GM19397 (cell line): ENCODE measurements at regions not wholly inside any gene's neighbourhood (a gene's known extent, or its start where the extent isn't known, plus 50 kb on each side); places are given as distances from the start of the nearest gene placed in this dataset.
A peak's percentile ranks its signal among the peaks of the same experiment; 100 is the strongest.
"Not testable (repeated sequence)": the region's sequence is repeated elsewhere in the genome, so short reads cannot be mapped to it uniquely, and the experiment has no call there.

Source experiments
- ATAC-seq: cut with Tn5 transposase; IDR thresholded peaks from one replicate; pipeline ENCODE4 v1.9.1; 2021; ENCODE audit warnings: mild to moderate bottlenecking, moderate library complexity; ENCODE audit not compliant: unreplicated experiment

DNA sequence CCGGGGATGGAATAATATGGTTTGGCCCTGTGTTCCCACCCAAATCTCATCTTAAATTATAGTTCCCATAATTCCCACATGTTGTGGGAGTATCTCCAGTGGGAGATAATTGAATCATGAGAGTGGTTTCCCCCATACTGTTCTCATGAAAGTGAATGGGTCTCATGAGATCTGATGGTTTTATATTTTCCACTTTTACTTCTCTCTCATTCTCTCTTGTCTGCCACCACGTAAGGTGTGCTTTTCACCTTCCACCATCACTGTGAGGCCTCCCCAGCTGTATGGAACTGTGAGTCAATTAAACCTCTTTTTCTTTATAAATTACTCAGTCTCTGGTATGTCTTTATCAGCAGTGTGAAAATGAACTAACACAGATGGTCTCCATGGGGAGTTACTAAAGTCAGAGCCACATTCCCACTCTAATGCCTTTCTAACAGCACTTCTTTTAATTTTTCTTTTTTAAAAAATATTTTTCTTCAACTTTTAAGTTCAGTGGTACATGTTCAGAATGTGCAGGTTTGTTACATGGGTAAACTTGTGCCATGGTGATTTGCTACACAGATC lies 306.6 kb downstream of the DTHD1 start:
- ATAC-seq: no peak

DNA sequence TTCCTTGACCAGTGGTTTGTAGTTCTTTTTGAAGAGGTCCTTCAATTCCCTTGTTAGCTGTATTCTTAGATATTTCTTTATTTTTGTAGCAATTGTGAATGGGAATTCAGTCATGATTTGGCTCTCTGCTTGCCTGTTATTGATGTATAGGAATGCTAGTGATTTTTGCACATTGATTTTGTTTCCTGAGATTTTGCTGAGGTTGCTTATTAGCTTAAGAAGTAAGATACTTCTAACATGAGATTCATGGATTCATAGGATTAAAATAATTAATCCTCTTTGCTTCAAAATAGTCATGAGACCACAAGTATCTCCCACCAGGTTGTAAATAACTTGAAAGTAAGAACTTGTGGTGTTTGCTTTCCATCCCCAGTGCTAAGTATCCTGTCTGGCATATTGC lies 308.9 kb downstream of the DTHD1 start:
- ATAC-seq: no peak

DNA sequence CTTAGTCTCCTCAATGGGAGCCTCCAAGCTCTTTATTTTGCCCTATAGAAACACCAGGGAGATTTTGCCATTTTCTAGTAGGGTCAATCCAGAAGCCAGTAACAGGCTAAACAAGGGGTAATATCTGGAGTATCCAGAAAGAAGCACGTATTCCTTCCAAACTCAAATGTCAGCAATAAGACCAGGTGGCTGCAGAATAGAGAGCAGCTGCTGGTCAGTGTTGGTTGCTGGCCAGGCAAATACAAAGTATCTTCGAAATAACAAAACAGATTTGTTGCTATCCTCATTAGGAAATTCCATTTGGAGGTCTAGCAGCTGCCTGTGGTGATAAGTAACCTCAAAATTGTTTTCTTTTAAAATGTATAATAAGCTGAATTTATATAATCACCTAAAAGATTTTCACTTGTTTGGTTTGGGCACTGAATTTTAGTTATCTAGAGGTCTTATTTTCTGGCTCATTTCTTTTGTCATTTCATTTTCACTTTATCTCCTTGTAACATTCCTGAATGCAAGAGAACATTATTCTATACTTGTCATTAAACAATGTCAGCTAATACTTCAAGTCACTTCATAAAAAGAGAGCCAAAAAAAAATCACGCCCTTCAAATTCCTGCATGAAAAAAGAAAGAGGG lies 320.6 kb downstream of the DTHD1 start:
- no peak for ATAC-seq

- ATAC-seq: no peak
These were observed 328.2 kb downstream of the DTHD1 start for GRCh38 chr4:36609661-36610060.

DNA sequence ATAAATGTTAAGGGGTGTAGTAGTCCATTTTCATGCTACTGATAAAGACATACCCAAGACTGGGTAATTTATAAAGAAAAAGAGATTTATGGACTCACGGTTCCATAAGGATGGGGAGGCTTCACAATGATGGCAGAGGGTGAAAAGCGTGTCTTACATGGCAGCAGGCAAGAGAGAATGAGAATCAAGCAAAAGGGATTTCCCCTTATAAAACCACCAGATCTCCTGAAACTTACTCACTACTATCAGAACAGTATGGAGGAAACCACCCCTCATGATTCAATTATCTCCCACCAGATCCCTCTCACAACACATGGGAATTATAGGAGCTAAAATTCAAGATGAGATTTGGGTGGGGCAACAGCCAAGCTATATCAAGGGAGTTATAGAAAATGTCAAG lies 329.2 kb downstream of the DTHD1 start:
- ATAC-seq: no peak

- ATAC-seq: not testable (repeated sequence)
These were observed 331.7 kb downstream of the DTHD1 start for GRCh38 chr4:36613142-36613541.

GRCh38 chr4:36614011-36614410 lies 332.6 kb downstream of the DTHD1 start:
- no peak for ATAC-seq

DNA sequence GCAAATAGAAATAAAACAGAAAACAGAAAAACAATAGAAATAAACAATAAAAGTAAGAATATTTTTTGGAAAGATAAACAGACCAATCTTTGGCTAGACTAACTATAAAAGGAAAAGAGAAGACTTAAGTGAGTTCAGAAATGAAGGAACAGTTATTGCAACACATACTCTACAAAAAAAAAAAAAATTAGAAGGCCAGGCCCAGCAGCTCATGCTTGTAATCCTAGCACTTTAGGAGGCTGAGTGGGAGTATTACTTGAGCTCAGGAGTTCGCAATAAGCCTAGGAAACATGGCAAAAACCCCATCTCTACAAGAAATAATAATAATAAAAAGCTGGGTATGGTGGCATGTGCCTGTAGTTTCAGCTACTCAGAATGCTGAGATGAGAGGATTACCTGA lies 336.7 kb downstream of the DTHD1 start:
- no peak for ATAC-seq

- no peak for ATAC-seq
These were observed 342.6 kb downstream of the DTHD1 start for GRCh38 chr4:36624030-36624429.

DNA sequence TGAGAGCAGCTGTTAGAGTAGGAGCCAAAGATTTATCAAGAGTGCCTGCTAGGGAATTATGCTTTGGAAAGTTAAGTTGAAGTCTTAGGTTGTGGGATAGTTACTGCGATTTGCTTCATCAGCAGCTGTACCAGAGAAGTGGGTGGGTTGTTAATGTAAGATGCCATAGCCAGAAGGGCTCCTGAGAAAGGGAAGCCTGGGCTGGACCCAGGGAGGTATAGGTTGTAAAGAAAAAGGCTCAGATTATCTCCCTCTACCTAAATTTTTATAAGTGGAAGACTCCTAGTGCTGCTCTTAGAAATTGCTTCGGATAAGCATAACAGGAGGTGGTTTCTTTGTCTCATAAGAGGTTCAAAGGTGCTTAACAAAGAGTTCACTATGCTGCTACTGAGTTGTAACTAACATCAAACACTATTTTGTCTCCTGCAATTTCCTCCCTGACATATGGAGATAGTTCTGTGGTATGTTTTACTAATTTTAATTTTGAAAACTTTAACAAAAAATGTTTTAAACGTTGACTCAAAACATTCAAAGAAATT lies 356.9 kb downstream of the DTHD1 start:
- no peak for ATAC-seq

DNA sequence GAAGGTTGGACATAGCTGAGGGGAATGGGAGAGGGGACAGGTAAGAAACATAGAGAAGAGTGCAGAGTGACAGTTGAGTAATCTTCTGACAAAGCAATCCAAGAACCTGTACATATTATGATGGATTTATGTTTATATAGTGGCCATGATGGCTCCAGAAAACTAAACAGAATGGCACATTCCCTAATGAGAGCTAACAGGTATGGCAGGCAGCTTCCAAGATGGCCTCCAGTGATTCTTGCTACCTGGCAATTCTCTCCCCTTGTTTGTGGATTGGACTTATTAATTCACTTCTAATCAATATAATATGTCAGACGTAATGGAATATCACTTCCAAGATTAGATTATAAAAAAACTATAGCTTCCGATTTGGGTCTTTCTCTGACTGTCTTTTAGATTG lies 359.5 kb downstream of the DTHD1 start:
- ATAC-seq: no peak

- peak; percentile 88 for ATAC-seq
These were observed 369.8 kb downstream of the DTHD1 start for GRCh38 chr4:36651253-36651652.

GRCh38 chr4:36652857-36653256 lies 371.4 kb downstream of the DTHD1 start:
- no peak for ATAC-seq

DNA sequence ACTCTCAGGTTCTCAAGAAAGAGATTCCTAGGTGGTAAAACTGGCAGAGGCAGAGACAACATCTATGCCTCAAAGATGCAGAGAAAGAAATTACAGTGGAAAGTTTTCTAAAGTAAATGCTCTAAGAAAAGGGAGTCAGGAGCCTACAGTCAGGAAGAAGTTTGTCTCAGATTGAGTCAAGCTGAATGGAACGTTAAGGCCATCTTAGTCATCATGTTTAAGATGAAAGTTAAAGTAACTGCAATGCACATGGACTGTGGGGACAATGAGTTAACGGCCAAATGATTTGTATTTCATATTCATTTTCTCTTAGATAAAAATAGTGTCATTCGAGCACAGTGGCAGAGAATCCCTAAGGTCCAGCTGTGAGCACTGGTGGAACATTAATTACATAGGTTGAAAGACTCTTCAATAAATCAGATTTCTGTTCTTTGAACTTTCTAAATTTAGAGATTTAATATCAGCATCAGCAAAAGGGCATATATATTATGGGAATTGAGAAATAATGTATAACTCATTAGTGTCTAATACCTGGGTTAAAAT lies 384.6 kb downstream of the DTHD1 start:
- ATAC-seq: no peak

DNA sequence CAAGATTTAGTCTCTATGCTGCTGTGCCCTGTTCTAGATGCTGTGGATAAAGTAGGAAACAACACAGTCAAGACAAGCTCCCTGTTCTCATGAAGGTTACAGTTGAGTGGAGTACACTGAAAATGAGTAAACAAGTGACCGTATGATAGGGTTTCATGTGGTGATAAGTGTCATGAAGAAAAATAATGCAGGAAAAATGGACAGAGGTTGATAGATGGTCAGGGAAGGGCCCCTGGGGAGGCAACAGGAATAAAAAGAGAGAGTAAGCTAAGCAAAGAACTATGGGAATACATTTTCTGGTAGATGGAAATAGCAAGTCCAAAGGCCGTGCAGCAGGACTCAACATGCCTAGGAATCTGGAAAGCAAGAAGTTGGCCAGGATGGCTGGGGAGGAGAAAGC lies 394.0 kb downstream of the DTHD1 start:
- ATAC-seq: no peak

DNA sequence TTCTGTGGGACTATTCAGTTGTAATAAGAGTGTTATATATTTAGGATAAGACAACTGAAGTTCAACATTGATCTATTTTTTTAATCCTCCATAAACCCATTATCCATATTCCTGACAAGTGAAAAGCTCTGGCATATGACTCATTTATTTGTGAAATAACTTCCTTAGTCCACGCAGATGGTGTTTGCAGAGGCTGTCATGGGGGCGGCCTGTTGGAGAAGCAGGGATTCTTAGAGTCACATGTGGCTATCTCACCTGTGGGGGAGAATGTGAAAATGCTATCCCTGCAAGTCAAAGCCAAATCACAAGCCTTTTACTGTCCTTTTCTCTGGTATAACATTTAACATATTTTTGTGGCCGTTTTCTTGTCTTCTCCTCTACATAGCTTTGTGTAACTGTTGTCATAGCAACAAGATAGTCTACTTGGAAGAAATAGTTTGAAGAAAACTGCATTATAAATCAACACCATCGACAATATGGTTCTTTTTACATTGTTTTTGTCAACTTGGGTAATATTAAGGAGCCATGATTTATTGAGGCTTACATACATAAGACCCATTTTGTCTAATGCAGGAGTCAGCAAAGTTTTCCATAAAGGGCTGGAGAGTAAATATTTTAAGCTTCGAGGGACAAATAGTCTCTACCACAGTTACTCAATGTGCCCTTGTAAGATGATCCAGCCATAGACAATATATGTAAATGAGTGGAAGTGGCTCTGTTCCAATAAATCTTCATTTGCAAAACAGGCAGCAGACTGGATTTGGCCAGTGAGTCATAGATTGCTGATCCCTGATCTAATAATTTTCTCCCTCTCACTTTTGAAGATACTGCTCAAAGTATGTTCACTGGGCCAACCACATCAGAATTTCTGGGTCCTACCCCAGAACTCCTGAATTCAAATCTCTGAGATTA lies 395.0 kb downstream of the DTHD1 start:
- ATAC-seq: no peak

DNA sequence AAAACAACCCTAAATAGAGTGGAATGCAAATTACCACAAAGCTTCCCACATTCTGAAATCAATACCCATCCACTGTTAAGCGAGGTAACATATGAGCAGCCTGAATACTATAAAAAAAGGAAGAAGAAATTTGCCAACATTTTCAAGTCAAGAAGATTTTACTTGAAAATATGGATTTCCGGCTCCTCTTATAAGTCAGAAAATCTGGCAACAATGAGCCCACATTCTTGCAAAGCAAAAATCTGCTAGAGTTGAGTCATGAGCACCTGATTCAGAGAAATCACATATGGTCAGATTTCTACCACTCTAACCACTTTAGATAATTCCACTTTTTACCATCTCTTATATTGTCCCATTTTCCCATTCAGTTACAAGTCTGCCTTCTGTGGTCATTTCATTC lies 395.7 kb downstream of the DTHD1 start:
- no peak for ATAC-seq

DNA sequence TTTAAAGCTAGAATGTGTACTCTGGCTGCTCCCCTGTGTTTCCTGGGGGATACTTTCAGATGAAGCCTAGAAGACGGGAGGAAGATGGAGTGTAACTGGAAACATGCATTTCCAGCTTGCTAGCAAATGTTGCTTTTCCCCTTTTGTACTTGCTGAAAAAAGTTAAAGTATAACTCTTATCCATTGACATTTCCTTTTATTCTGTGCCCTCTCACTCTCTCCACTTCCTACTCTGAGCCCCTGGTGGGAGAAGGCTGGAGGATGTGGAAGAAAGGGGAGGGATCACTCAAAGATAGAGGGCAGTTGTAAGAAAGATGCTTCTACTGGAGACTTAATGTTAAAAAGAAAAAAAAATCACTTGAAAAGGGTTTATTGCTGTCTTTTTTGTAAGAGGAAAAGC lies 396.5 kb downstream of the DTHD1 start:
- no peak for ATAC-seq

- no peak for ATAC-seq
These were observed 406.3 kb downstream of the DTHD1 start for GRCh38 chr4:36687681-36688080.

- no peak for ATAC-seq
These were observed 411.2 kb downstream of the DTHD1 start for GRCh38 chr4:36692586-36692985.

- no peak for ATAC-seq
These were observed 420.8 kb downstream of the DTHD1 start for GRCh38 chr4:36702245-36702644.

- ATAC-seq: no peak
These were observed 422.9 kb downstream of the DTHD1 start for GRCh38 chr4:36704289-36704688.
